SK-MEL-5 (cell line): ENCODE measurements at regions not wholly inside any gene's neighbourhood (a gene's known extent, or its start where the extent isn't known, plus 50 kb on each side); places are given as distances from the start of the nearest gene placed in this dataset.

ENCODE experiments used
- DNase-seq: peaks from one replicate; pipeline ENCODE4 v3.0.0-alpha.2; 2016; ENCODE audit warnings: low read depth, low spot score
- in situ Hi-C: cut with HindIII; loops from 2 replicates; pipeline ENCODE4 v1.10.0; 2016; ENCODE audit warnings: low sequenced_read_pairs, high pct_unique_total_duplicates, low pct_unique_long_range_greater_than_20kb

DNA sequence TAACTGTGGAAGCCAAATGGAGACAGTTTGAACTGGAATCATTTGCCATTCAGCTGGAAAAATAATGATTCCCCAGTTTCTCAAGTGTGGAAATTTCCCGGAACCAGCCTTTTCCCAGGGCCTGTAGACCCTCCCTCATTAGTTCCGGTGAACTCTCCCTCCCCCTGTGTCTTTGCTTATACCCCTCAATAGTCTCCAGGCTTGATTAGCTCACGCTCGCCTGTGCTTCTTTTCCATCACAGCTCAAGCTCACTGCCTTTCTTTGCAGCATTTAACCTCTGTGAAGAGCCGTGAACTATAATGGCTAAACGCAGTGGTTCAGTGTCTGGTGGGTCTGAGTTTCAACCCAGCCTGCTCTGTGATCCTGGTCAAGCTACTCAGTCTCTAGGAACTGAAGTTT, 690.8 kb downstream of the INHBA start:
- in situ Hi-C loops, result loop anchor here (25.0 kb wide), 1 partner anchor 700 kb away; the partner anchor contains the start of gene INHBA
- no peak for DNase-seq

DNA sequence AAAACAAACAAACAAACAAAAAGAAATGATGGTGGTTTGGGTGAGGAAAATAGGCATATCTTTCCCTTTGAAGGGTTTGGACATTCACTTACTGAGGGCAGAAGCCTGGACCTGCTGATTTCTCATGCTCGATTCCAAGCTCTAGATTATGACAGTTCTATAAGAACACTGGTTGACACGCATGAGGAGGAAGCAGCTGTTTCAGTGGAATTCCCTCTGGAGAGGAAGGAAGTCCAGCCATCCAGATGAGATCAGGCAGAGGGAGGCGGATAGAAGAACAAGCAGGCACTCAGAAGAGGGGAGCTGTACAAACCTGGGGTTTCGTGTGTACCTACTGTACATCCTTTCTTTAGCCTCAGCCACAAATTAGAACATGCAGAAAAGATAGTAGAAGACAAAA, 691.9 kb downstream of the INHBA start:
- in situ Hi-C loops, result loop anchor here (25.0 kb wide), 1 partner anchor 701 kb away; the partner anchor contains the start of gene INHBA
- DNase-seq, result no peak

DNA sequence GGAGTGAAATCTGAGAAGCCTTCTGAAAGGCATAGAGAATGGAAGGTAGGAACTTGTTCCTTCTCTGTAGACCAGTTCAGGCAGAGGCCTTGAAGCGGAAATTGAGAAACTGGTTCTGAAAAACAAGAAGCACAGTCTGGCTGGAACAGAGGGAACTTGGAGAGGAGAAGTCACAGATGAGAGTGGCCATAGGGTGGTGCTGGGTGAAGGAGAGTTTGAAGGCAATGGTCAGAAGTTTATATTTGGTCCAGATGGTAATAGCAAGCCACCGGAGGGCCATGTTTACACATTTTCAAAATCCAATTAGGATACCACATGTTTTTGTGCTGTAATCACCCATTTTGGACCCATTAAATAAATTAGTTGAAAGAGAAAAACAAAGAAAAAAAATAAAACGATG, 692.5 kb downstream of the INHBA start:
- peak; percentile 9 for DNase-seq
- in situ Hi-C loops, result loop anchor here (25.0 kb wide), 1 partner anchor 702 kb away; the partner anchor contains the start of gene INHBA

DNA sequence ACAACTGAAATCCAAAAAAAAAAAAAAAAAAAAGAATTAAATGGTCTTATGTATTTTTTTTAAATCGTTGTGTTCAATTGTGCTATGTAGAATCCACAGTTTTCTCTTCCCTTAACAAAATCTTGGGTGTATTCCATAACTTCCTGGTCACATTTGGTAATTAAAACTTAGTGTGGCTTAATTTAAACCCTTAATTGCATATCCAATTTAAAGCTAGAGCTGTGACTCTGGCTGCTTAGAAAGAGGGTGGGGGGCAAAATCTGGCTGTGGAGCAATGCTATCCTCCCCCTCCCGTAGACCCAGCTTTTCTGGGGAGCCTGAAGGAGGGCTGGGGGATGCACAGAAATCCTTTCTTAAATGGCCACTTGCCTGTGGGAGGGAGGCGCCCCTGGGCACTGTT, 695.1 kb downstream of the INHBA start:
- in situ Hi-C loops, result loop anchor here (25.0 kb wide), 1 partner anchor 704 kb away; the partner anchor contains the start of gene INHBA
- DNase-seq, result no peak

GRCh38 chr7:41007351-41007751, 695.5 kb downstream of the INHBA start:
- in situ Hi-C loops, result loop anchor here (25.0 kb wide), 1 partner anchor 705 kb away; the partner anchor contains the start of gene INHBA
- DNase-seq, result no peak

- in situ Hi-C loops, result loop anchor here (25.0 kb wide), 1 partner anchor 706 kb away; the partner anchor contains the start of gene INHBA
- no peak for DNase-seq
These were observed 696.4 kb downstream of the INHBA start for GRCh38 chr7:41006306-41006995.

- DNase-seq, result no peak
- in situ Hi-C loops, result loop anchor here (25.0 kb wide), 1 partner anchor 707 kb away; the partner anchor contains the start of gene INHBA
These were observed 697.5 kb downstream of the INHBA start for GRCh38 chr7:41005374-41005901.

- no peak for DNase-seq
- in situ Hi-C loops, result loop anchor here (25.0 kb wide), 1 partner anchor 708 kb away; the partner anchor contains the start of gene INHBA
These were observed 698.9 kb downstream of the INHBA start for GRCh38 chr7:41003977-41004376.

- no peak for DNase-seq
- in situ Hi-C loops, result loop anchor here (25.0 kb wide), 1 partner anchor 709 kb away; the partner anchor contains the start of gene INHBA
These were observed 699.3 kb downstream of the INHBA start for GRCh38 chr7:41003611-41003940.

DNA sequence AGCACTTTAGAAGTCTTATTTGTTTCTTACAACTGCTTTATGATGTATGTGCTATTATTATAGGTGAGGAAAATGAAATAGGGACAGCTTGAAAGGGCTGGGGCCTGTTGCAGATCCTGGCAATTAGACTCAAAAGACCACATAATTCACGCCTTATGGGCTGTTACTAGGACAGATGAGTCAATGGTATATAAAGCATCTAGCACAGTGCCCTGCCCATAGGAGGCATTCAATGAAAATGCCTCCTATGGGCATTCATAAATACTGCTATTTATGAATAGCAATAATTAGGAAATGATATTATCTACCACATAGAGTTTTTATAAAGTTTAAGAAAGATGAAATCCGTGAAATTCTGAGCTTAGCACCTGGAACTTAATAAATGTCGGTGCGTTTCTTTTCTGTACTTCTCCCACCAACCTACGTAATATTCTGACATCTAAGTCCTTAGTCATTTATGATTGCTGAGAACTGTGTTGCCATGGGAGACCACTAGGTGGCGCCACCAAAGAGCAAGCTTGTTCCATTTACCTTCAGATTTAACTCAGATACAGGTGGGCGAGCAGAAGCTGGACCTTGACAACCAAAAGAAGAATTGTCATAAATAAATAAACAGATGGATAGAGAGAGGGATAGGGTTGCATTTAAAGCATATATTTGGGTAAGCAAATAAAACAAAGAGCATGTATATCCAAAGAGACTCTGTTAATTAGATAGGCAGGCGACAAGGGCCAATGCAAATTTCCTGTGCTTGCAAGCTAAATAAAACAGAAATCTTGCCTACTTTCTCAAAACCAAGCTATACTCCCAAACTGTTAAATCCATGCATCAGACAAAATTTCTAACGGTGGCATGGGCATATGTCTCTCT, 699.9 kb downstream of the INHBA start:
- in situ Hi-C loops, result loop anchor here (25.0 kb wide), 1 partner anchor 709 kb away; the partner anchor contains the start of gene INHBA
- DNase-seq, result peak; percentile 79

DNA sequence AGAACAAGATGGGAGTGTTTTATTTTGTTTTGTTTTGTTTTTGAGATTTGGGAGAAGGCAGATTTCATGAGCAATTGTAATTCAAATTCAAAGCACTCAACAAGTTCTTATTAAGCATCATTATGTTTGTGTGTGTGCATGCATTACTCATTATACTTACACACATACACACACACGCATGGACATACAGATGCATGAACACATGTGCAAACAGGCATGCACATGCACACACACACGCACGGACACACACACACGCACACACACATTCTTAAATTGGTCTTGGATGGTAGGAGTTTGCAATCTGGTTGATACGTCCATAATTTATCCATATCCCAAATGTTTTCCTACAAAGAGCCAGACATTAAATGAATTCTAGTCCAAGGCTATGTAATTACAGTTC, 702.8 kb downstream of the INHBA start:
- in situ Hi-C loops, result loop anchor here (25.0 kb wide), 1 partner anchor 712 kb away; the partner anchor contains the start of gene INHBA
- DNase-seq, result no peak

GRCh38 chr7:40996233-40996677, 706.6 kb downstream of the INHBA start:
- in situ Hi-C loops, result no loop called here
- no peak for DNase-seq

DNA sequence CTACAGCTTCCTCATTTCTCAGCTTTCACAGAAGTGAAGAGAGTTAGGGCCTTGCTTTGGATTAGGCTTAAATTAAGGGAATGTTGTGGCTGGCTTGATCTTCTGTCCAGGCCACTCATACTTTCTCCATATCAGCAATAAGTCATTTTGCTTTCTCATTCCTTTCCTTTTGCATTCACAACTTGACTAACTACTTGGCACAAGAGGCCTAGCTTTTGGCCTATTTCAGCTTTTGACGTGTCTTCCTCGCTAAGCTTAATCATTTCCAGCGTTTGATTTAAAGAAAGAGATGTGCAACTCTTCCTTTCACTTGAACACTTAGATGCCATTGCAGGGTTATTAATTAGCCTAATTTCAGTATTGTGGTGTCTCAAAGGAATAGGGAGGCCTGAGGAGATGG, 712.0 kb downstream of the INHBA start:
- no peak for DNase-seq
- in situ Hi-C loops, result no loop called here

- DNase-seq, result no peak
- in situ Hi-C loops, result no loop called here
These were observed 715.3 kb downstream of the INHBA start for GRCh38 chr7:40987571-40987970.

DNA sequence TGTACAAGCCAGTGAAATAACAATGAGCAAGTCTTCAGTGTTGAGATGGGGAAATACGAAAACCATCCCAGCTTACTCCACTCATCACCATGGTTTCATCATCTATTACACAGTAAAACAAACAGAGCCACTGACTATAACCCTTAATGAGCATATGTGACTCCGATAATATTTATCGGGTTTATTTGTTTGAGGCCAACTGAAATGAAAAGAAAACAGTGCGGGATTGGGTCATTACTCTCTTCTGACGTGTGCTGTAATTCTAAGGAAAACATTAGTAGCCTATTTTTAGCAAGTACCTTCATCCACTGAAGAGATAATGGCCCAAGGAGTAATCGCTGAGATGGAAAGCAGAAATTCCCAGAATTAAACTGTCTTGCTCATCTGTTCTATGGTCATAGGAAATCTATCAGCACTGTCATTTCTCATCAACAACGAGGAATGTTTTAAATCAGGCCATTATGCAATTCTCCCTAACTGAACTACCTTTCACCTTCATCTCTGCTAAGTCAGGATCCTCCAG, 716.5 kb downstream of the INHBA start:
- in situ Hi-C loops, result no loop called here
- DNase-seq, result no peak

- in situ Hi-C loops, result no loop called here
- DNase-seq, result no peak
These were observed 719.8 kb downstream of the INHBA start for GRCh38 chr7:40983111-40983510.

- no peak for DNase-seq
- in situ Hi-C loops, result no loop called here
These were observed 723.6 kb downstream of the INHBA start for GRCh38 chr7:40979296-40979695.

GRCh38 chr7:40978047-40978446, 724.8 kb downstream of the INHBA start:
- in situ Hi-C loops, result no loop called here
- DNase-seq, result no peak
